Activated CD8-positive, alpha-beta T cell treated with anti-CD3 and anti-CD28 coated beads for 36 hours (primary cell): ENCODE measurements at regions not wholly inside any gene's neighbourhood (a gene's known extent, or its start where the extent isn't known, plus 50 kb on each side); places are given as distances from the start of the nearest gene placed in this dataset.

Experiments
- ATAC-seq: fragments of 200-7000 bp; cut with Tn5 transposase; one replicate; pipeline ENCODE4 v1.10.0; 2021; ENCODE audit warnings: mild to moderate bottlenecking, moderate library complexity
- CTCF ChIA-PET: fragments of 350-600 bp; sonication (Branson Sonifier 250); formaldehyde crosslinking; loops from one replicate; lab custom pipeline; 2021; ENCODE audit warnings: antibody characterized with exemption; lab: Charles Lee
- POLR2A ChIA-PET: fragments of 350-600 bp; sonication (Branson Sonifier 250); formaldehyde crosslinking; loops from one replicate; lab custom pipeline; 2021; ENCODE audit warnings: antibody characterized with exemption; lab: Charles Lee
- DNase-seq: peaks from one replicate; pipeline ENCODE4 v3.0.0-alpha.2; 2020
- H3K27ac Mint-ChIP-seq: one replicate; pipeline ENCODE4 v1.8.0; 2021; ENCODE audit warnings: mild to moderate bottlenecking, mixed read lengths
- H3K27me3 Mint-ChIP-seq: one replicate; pipeline ENCODE4 v1.8.0; 2021; ENCODE audit warnings: mixed read lengths
- H3K36me3 Mint-ChIP-seq: one replicate; pipeline ENCODE4 v1.8.0; 2021; ENCODE audit warnings: low read depth, mixed read lengths
- H3K4me1 Mint-ChIP-seq: one replicate; pipeline ENCODE4 v1.8.0; 2021; ENCODE audit warnings: low read depth, mixed read lengths
- H3K4me3 Mint-ChIP-seq: one replicate; pipeline ENCODE4 v1.8.0; 2021; ENCODE audit warnings: mild to moderate bottlenecking, moderate library complexity, mixed read lengths
- H3K9me3 Mint-ChIP-seq: one replicate; pipeline ENCODE4 v1.8.0; 2021; ENCODE audit warnings: mixed read lengths
- intact Hi-C: fragments of 100-400 bp; cut with micrococcal nuclease; formaldehyde crosslinking; loops from one replicate; pipeline ENCODE4 v1.10.0; 2022
- TF ChIP-seq, protein P1 (sequence below): fragments of 200-600 bp; IDR thresholded peaks from one replicate; pipeline ENCODE4 v1.8.0; 2022; ENCODE audit warnings: antibody characterized with exemption, mild to moderate bottlenecking

DNA sequence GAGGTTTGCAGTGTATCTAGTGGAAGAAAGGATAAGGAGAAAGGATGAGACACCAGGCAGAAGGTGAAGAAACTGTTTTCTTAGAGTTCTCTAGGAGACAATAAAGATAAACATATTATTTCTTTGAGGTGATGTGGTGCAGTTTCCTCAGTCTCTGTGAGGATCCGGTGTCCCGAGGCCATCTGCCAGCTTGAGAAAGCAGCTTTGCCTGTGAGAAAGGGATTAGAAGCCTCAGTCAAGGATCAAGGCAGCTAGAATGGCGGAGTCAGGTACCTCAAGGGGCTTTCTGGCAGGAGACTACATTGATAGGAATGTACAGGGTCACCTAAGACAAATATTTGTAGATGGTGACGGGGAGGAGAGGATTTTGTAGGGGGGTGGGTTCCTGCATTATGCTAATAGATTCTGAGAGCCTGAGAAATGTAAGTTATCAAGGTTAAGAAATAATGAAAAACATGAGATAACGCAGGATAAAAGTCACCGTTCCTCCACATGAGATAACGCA lies 103.9 kb upstream of the MB21D2 start:
- Mint-ChIP-seq H3K27ac (no peak overlapping the region), H3K4me1 (no peaks in the 10 kb centered on the region), H3K27me3 (peaks cover 5% of the 10 kb centered on the region), H3K4me3 (no peak overlapping the region), H3K36me3 (no peaks in the 10 kb centered on the region), H3K9me3 (no peaks in the 10 kb centered on the region)
- POLR2A ChIA-PET = no interaction called here
- CTCF ChIA-PET = no interaction called here
- intact Hi-C loops = no loop called here
- ATAC-seq (no peak), DNase-seq (no peak)
- TF ChIP-seq, protein P1, sequence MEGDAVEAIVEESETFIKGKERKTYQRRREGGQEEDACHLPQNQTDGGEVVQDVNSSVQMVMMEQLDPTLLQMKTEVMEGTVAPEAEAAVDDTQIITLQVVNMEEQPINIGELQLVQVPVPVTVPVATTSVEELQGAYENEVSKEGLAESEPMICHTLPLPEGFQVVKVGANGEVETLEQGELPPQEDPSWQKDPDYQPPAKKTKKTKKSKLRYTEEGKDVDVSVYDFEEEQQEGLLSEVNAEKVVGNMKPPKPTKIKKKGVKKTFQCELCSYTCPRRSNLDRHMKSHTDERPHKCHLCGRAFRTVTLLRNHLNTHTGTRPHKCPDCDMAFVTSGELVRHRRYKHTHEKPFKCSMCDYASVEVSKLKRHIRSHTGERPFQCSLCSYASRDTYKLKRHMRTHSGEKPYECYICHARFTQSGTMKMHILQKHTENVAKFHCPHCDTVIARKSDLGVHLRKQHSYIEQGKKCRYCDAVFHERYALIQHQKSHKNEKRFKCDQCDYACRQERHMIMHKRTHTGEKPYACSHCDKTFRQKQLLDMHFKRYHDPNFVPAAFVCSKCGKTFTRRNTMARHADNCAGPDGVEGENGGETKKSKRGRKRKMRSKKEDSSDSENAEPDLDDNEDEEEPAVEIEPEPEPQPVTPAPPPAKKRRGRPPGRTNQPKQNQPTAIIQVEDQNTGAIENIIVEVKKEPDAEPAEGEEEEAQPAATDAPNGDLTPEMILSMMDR = no peak

DNA sequence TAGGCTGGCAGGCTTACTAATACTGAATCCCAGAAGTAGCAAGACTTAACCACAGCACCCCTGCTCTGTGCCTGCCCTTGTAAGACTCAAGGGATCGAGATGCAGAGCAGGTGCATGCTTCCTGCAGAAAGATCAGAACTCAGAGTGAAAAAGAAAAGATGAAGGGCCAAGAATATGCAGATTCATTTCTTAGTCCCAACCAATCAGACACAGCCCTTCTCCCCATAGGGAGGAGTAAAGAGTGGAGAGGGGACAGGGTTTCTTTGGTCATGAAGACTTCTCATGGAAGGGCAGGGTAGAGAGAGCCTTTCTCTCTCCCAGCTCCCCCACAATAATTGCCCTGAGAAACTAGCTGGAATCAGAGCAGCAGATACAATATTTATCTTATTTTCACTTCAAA lies 105.6 kb upstream of the MB21D2 start:
- ChIA-PET CTCF (no interaction called here), POLR2A (no interaction called here)
- intact Hi-C loops = no loop called here
- no peaks in the 10 kb centered on the region for H3K4me1 Mint-ChIP-seq
- H3K36me3 Mint-ChIP-seq = no peaks in the 10 kb centered on the region
- H3K9me3 Mint-ChIP-seq = no peaks in the 10 kb centered on the region
- TF ChIP-seq, protein P1 = no peak
- H3K4me3 Mint-ChIP-seq = no peak overlapping the region
- ATAC-seq (no peak), DNase-seq (no peak)
- H3K27ac Mint-ChIP-seq = no peak overlapping the region
- H3K27me3 Mint-ChIP-seq = peaks cover 4% of the 10 kb centered on the region

DNA sequence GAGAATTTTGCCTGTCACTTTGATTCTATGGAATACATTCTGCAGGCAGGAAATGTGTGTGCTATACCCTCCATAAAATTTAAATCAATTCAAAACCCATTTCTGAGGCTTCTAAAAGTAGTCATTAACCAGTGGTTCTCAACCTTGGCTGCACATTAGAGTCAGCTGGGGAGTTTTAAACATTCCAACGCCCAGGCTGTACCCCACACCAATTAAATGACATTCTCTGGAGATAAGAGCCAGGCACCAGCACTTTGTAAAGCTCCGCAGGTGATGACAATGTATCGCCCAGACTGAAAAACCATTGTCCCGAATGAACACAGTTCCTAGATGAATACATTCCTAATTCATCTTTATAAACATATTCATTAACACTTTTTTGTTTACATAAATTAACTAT lies 110.6 kb upstream of the MB21D2 start:
- CTCF ChIA-PET = interaction anchor here (1.8 to 2.4 kb wide), 2 partner anchors 13 to 211 kb away, joined by 3 to 8 read pairs; no protein-coding TSS in a partner anchor

DNA sequence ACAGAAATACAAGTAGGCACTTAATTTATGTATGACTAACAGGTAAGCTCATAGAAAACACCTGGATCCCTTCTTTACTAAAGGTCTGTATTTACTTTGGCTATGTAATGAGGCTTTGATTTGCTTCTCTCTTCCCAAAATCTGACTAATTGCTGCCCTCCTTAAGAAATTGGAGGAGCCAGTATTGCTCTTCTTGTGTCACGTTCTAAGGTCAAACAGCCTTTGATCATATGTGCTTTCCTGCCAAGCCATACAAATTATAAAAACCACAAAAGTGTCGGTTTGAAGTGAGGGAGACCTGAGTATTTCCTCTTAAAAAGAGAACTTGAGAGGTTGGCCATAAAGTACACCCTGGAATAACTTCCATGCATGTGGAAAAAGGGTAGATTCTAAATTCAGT lies 112.1 kb upstream of the MB21D2 start:
- ATAC-seq (no peak), DNase-seq (no peak)
- peaks cover 3% of the 10 kb centered on the region for H3K4me1 Mint-ChIP-seq
- intact Hi-C loops = loop anchor here (10.0 kb wide), 1 partner anchor 455 kb away; no protein-coding TSS in a partner anchor
- H3K36me3 Mint-ChIP-seq = no peaks in the 10 kb centered on the region
- TF ChIP-seq, protein P1 = no peak
- ChIA-PET POLR2A (no interaction called here), CTCF (interaction anchor here (1.8 to 2.4 kb wide), 2 partner anchors 11 to 213 kb away, joined by 3 to 8 read pairs; no protein-coding TSS in a partner anchor)
- peaks cover 8% of the 10 kb centered on the region for H3K27me3 Mint-ChIP-seq
- no peak overlapping the region for H3K27ac Mint-ChIP-seq
- H3K4me3 Mint-ChIP-seq = no peak overlapping the region
- no peaks in the 10 kb centered on the region for H3K9me3 Mint-ChIP-seq

More for the DNA sequence above, 110.6 kb upstream of the MB21D2 start:
- H3K9me3 Mint-ChIP-seq = no peaks in the 10 kb centered on the region
- POLR2A ChIA-PET = no interaction called here
- H3K4me3 Mint-ChIP-seq = no peak overlapping the region
- DNase-seq (no peak), ATAC-seq (no peak)
- TF ChIP-seq, protein P1 = no peak
- H3K36me3 Mint-ChIP-seq = no peaks in the 10 kb centered on the region
- peaks cover 8% of the 10 kb centered on the region for H3K27me3 Mint-ChIP-seq
- intact Hi-C loops = no loop called here
- H3K4me1 Mint-ChIP-seq = peaks cover 3% of the 10 kb centered on the region
- no peak overlapping the region for H3K27ac Mint-ChIP-seq

DNA sequence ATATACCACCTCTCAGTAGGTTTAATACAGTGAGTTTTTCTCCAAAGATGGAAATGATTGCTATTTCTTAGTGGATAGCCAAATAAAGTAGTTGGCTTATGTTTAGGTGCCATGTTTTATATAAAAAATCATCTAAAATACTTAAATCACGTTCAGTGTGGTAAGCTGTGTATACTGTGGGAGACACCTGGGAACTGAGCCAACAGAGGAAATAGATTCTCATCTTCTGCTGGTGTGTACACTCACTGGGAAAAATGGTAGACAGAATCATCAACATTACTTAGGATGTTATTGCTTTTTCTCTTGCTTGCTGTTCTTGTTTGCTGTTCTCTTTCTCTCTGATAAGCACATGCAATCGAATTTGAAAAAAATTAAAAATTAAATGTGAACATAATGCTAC lies 112.6 kb upstream of the MB21D2 start:
- H3K36me3 Mint-ChIP-seq = no peaks in the 10 kb centered on the region
- intact Hi-C loops = loop anchor here (10.0 kb wide), 1 partner anchor 455 kb away; no protein-coding TSS in a partner anchor
- POLR2A ChIA-PET = no interaction called here
- ATAC-seq (no peak), DNase-seq (no peak)
- no peaks in the 10 kb centered on the region for H3K9me3 Mint-ChIP-seq
- TF ChIP-seq, protein P1 = no peak
- CTCF ChIA-PET = no interaction called here
- peaks cover 3% of the 10 kb centered on the region for H3K4me1 Mint-ChIP-seq
- H3K27ac Mint-ChIP-seq = no peak overlapping the region
- H3K27me3 Mint-ChIP-seq = peaks cover 8% of the 10 kb centered on the region
- H3K4me3 Mint-ChIP-seq = no peak overlapping the region
